ENCODE measurements at regions not wholly inside any gene's neighbourhood (a gene's known extent, or its start where the extent isn't known, plus 50 kb on each side); places are given as distances from the start of the nearest gene placed in this dataset.

GRCh38 chr1:22376001-22376400 is 75.7 kb upstream of the ZBTB40 start:
- H2AK5ac ChIP-seq (ENCODE audit: low read depth, low read length) = no peak overlapping the region
- no peak overlapping the region for H4K91ac ChIP-seq (replicated peaks; ENCODE audit: insufficient read length, low read length)
- 88% methylated on average over 5 of the region's 5 CpGs; no CpG with 5 or more reads in 1 of the 2 experiments for WGBS, 2 experiments (ENCODE audit: extremely low coverage in 1 of 2, insufficient coverage in 1 of 2, insufficient read length in 1 of 2, insufficient replicate concordance in 2 of 2, low coverage in 1 of 2, low lambda C conversion rate in 2 of 2, missing lambda C conversion rate in 1 of 2)
- H3K4me3 ChIP-seq (ENCODE audit: extremely low read depth in 1 of 4, insufficient read depth in 2 of 4, low read depth in 3 of 4, low read length in 4 of 4) = no peak overlapping the region
- H3K14ac ChIP-seq (ENCODE audit: insufficient read length) = no peak overlapping the region
- H3K79me2 ChIP-seq (ENCODE audit: control insufficient read depth in 1 of 2, insufficient read depth in 2 of 2, low read length in 2 of 2) = no peaks in the 10 kb centered on the region
- no peak for FAIRE-seq
- no peaks in the 10 kb centered on the region for H3K79me1 ChIP-seq (ENCODE audit: low read depth, low read length)
- H2AFZ ChIP-seq (ENCODE audit: low read length) = peak overlapping the region; percentile 73
- peak overlapping the region; percentile 13; the same call in 1 of the 2 replicates for H2BK12ac ChIP-seq (ENCODE audit: low read depth, low read length)
- no peaks in the 10 kb centered on the region; a peak in 1 of 7 replicates for H3K27me3 ChIP-seq (replicated peaks in 1 of 4; ENCODE audit: control insufficient read depth in 3 of 4, extremely low read depth in 1 of 4, insufficient read depth in 3 of 4, low read length in 3 of 4)
- no peak overlapping the region for H4K8ac ChIP-seq (ENCODE audit: extremely low read depth, insufficient read depth, low read length)
- no peak overlapping the region for H3K4ac ChIP-seq (replicated peaks; ENCODE audit: insufficient read length, low read depth, low read length)
- H4K5ac ChIP-seq (ENCODE audit: insufficient read length, low read depth, low read length) = no peak overlapping the region
- H3K56ac ChIP-seq (replicated peaks; ENCODE audit: insufficient read length, low read depth, low read length) = no peak overlapping the region
- H3K4me1 ChIP-seq (replicated peaks in 1 of 4; ENCODE audit: control insufficient read depth in 3 of 4, insufficient read depth in 4 of 4, low read length in 3 of 4) = peaks cover 0 to 9% (median under 1%) of the 10 kb centered on the region in 4 experiments; a peak in 4 of 7 replicates
- DNase-seq (ENCODE audit: low read depth in 1 of 2, low spot score in 2 of 2) = no peak
- H2BK15ac ChIP-seq (ENCODE audit: low read length) = no peak overlapping the region
- H3K27ac ChIP-seq (ENCODE audit: low read depth, low read length) = 0 out of 2 replicates have a peak overlapping the region, but pooled peaks have one; percentile 2
- no peak overlapping the region for H3K4me2 ChIP-seq (ENCODE audit: insufficient read depth in 1 of 2, low read depth in 2 of 2, low read length in 2 of 2)
- no peak overlapping the region for H3K9ac ChIP-seq (replicated peaks in 1 of 4; ENCODE audit: extremely low read depth in 1 of 4, low read depth in 3 of 4, low read length in 3 of 4)
- peaks cover 0 to 3% of the 10 kb centered on the region in 2 experiments; a peak in 1 of 4 replicates for H3K9me3 ChIP-seq (ENCODE audit: insufficient read depth in 2 of 2, low read depth in 1 of 2, low read length in 1 of 2)
- no peak overlapping the region for H2BK5ac ChIP-seq (ENCODE audit: low read depth, low read length)
- no peak overlapping the region for H3K23ac ChIP-seq (ENCODE audit: insufficient read length)
- H3K23me2 ChIP-seq (ENCODE audit: low read depth, low read length) = no peaks in the 10 kb centered on the region
- POLR2A ChIA-PET (ENCODE audit: partially characterized antibody) = no interaction called here
- CTCF ChIA-PET (ENCODE audit: partially characterized antibody) = interaction anchor here (2.0 kb wide), 1 partner anchor 12 kb away, joined by 6 read pairs; no protein-coding TSS in a partner anchor
- no peak overlapping the region for H3K18ac ChIP-seq (ENCODE audit: extremely low read depth, low read length)
- no peak overlapping the region for H2BK20ac ChIP-seq (ENCODE audit: low read length)
- H3K36me3 ChIP-seq (ENCODE audit: control insufficient read depth in 2 of 4, insufficient read depth in 4 of 4, low read length in 3 of 4) = no peaks in the 10 kb centered on the region
- no peak overlapping the region for H2BK120ac ChIP-seq (replicated peaks; ENCODE audit: low read depth, low read length)
- no peaks in the 10 kb centered on the region for H4K20me1 ChIP-seq (replicated peaks in 1 of 2; ENCODE audit: control insufficient read depth in 1 of 2, insufficient read depth in 2 of 2, low read length in 2 of 2)
- no peak for TF ChIP-seq SIN3A (conservative IDR thresholded peaks at IDR 0.05 in 1 of 2, IDR thresholded peaks at IDR 0.05 in 1 of 2; ENCODE audit: low read depth in 1 of 2, low read length in 2 of 2)
- no peak for TF ChIP-seq SUZ12 (IDR thresholded peaks at IDR 0.05; ENCODE audit: low read length)
- no peak for TF ChIP-seq CEBPB (IDR thresholded peaks at IDR 0.05; ENCODE audit: low read depth, low read length)
- no peak for TF ChIP-seq RAD21 (IDR thresholded peaks at IDR 0.05 in 1 of 2, conservative IDR thresholded peaks at IDR 0.05 in 1 of 2; ENCODE audit: low read depth in 2 of 2, low read length in 2 of 2)
- TF ChIP-seq KDM1A (IDR thresholded peaks at IDR 0.05; ENCODE audit: borderline replicate concordance, low read length) = no peak
- no peak for TF ChIP-seq CREB1 (IDR thresholded peaks at IDR 0.05)
- no peak for TF ChIP-seq SIX5 (IDR thresholded peaks at IDR 0.05; ENCODE audit: low read depth, low read length)
- TF ChIP-seq TAF1 (IDR thresholded peaks at IDR 0.05; ENCODE audit: low read depth, low read length) = no peak
- no peak for TF ChIP-seq HDAC6 (IDR thresholded peaks at IDR 0.05; ENCODE audit: low read depth, low read length)
- TF ChIP-seq EP300 (IDR thresholded peaks at IDR 0.05; ENCODE audit: borderline replicate concordance in 1 of 2, low read depth in 2 of 2, low read length in 2 of 2) = no peak
- TF ChIP-seq SP4 (IDR thresholded peaks at IDR 0.05; ENCODE audit: low read length) = no peak
- no peak for TF ChIP-seq MAX (IDR thresholded peaks at IDR 0.05)
- TF ChIP-seq JUN (IDR thresholded peaks at IDR 0.05; ENCODE audit: low read depth, low read length) = no peak
- no peak for TF ChIP-seq SP1 (IDR thresholded peaks at IDR 0.05; ENCODE audit: low read depth, low read length)
- TF ChIP-seq JUND (IDR thresholded peaks at IDR 0.05; ENCODE audit: low read length) = no peak

All from H1 (cell line).